HL-60 (cell line): ENCODE measurements at regions not wholly inside any gene's neighbourhood (a gene's known extent, or its start where the extent isn't known, plus 50 kb on each side); places are given as distances from the start of the nearest gene placed in this dataset.

Experiments
- DNase-seq, 2 experiments: peaks; one replicate each; pipeline ENCODE4 v3.0.0-alpha.2; 2010 to 2020; ENCODE audit warnings: low read depth in 1 of 2, low spot score in 1 of 2
- H3K27ac ChIP-seq: fragments of 250-450 bp; sonication (Bioruptor Pico); replicated peaks from 2 replicates; pipeline ENCODE4 v1.5.1; 2020; ENCODE audit warnings: mild to moderate bottlenecking, moderate library complexity
- H3K27me3 ChIP-seq: fragments of 250-450 bp; sonication (Bioruptor Pico); 2 replicates; pipeline ENCODE4 v1.5.1; 2021; ENCODE audit warnings: mild to moderate bottlenecking, moderate library complexity; ENCODE audit not compliant: insufficient read depth, poor library complexity, severe bottlenecking
- H3K4me3 ChIP-seq: replicated peaks from 2 replicates; pipeline ENCODE4 v1.5.1; 2011; ENCODE audit warnings: mild to moderate bottlenecking, control low read depth, low read length; ENCODE audit not compliant: insufficient read depth
- CTCF ChIP-seq: IDR thresholded peaks from one replicate; pipeline ENCODE4 v1.5.1; 2011; ENCODE audit warnings: low read length, control low read depth, inconsistent platforms; ENCODE audit not compliant: insufficient read depth
- GABPA ChIP-seq: IDR thresholded peaks from 2 replicates; pipeline ENCODE4 v1.6.1; 2012; ENCODE audit warnings: low read depth
- POLR2AphosphoS5 ChIP-seq: IDR thresholded peaks from 2 replicates; pipeline ENCODE4 v1.6.1; 2012; ENCODE audit warnings: low read depth
- REST ChIP-seq: IDR thresholded peaks from 2 replicates; pipeline ENCODE4 v1.6.1; 2012; ENCODE audit warnings: low read depth; ENCODE audit not compliant: insufficient replicate concordance
- SPI1 ChIP-seq: IDR thresholded peaks from 2 replicates; pipeline ENCODE4 v1.6.1; 2012; ENCODE audit warnings: low read depth, mild to moderate bottlenecking, borderline replicate concordance

GRCh38 chr2:167890739-167891138 is 356.7 kb downstream of the STK39 start:
- no peak for DNase-seq
- no peak for TF ChIP-seq CTCF
- no peak for TF ChIP-seq REST
- TF ChIP-seq SPI1 = no peak
- TF ChIP-seq POLR2AphosphoS5 = no peak
- TF ChIP-seq GABPA = no peak
- H3K27ac ChIP-seq = no peak overlapping the region
- H3K27me3 ChIP-seq = peaks cover 2% of the 10 kb centered on the region
- no peak overlapping the region for H3K4me3 ChIP-seq

GRCh38 chr2:167880415-167880814 is 367.0 kb downstream of the STK39 start:
- H3K27ac ChIP-seq = no peak overlapping the region
- TF ChIP-seq GABPA (no peak), CTCF (no peak), POLR2AphosphoS5 (no peak), SPI1 (no peak), REST (no peak)
- H3K27me3 ChIP-seq = no peaks in the 10 kb centered on the region
- no peak for DNase-seq
- no peak overlapping the region for H3K4me3 ChIP-seq

- DNase-seq = no peak
- Histone ChIP-seq H3K27me3 (no peaks in the 10 kb centered on the region), H3K27ac (no peak overlapping the region), H3K4me3 (no peak overlapping the region)
- TF ChIP-seq SPI1 = no peak
- TF ChIP-seq GABPA = no peak
- no peak for TF ChIP-seq POLR2AphosphoS5
- no peak for TF ChIP-seq REST
- no peak for TF ChIP-seq CTCF
These were observed 371.9 kb downstream of the STK39 start for GRCh38 chr2:167875529-167875928.
